ENCODE measurements at regions not wholly inside any gene's neighbourhood (a gene's known extent, or its start where the extent isn't known, plus 50 kb on each side); places are given as distances from the start of the nearest gene placed in this dataset.
"Not testable (repeated sequence)": the region's sequence is repeated elsewhere in the genome, so short reads cannot be mapped to it uniquely, and the experiment has no call there.

GRCh38 chr2:201539271-201539670 lies 87.7 kb downstream of the STRADB start:
- CTCF ChIA-PET; DNase-seq; H3K9me3 ChIP-seq (ENCODE audit: control extremely low read depth in 1 of 5, control insufficient read depth in 4 of 5, insufficient read depth in 2 of 5, low read depth in 1 of 5, low read length in 4 of 5); H3K27ac ChIP-seq (ENCODE audit: insufficient read depth in 1 of 2, low read depth in 1 of 2, low read length in 2 of 2, poor library complexity in 1 of 2, severe bottlenecking in 2 of 2); H3K27me3 ChIP-seq (replicated peaks in 2 of 5; ENCODE audit: control insufficient read depth in 4 of 5, insufficient read depth in 5 of 5, low read length in 4 of 5); H3K4me1 ChIP-seq (ENCODE audit: control extremely low read depth in 1 of 4, control insufficient read depth in 4 of 4, insufficient read depth in 4 of 4, low read length in 3 of 4); POLR2A ChIA-PET; H3K4me3 ChIP-seq (ENCODE audit: control insufficient read depth in 1 of 7, extremely low read depth in 1 of 7, insufficient read depth in 4 of 7, low read depth in 2 of 7, low read length in 6 of 7); H3K36me3 ChIP-seq (ENCODE audit: control insufficient read depth in 4 of 4, insufficient read depth in 4 of 4, low read length in 3 of 4): not testable (repeated sequence)
- WGBS (ENCODE audit: insufficient coverage), result no CpG with 5 or more reads among the region's 3 CpGs

DNA sequence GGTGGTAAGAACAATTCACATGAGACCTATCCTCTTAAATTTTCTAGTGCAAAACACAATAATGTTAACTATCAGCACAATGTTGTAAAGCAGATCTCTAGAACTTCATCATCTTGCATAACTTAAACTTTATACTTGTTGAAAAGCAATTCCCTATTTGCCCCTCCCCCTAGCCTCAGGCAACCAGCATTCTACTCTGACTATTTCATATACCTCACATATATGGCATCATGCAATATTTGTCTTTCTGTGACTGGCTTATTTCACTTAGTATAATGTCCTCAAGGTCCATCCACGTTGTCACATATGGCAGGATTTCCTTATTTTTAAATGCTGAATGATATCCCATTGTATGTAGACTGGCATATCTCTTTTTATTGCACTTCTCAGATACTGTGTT lies 86.5 kb downstream of the STRADB start:
- H3K27ac ChIP-seq (ENCODE audit: insufficient read depth in 1 of 2, low read depth in 1 of 2, low read length in 2 of 2, poor library complexity in 1 of 2, severe bottlenecking in 2 of 2), result no peak overlapping the region
- no CpG with 5 or more reads among the region's 1 CpG for WGBS (ENCODE audit: insufficient coverage)
- H3K4me1 ChIP-seq (ENCODE audit: control extremely low read depth in 1 of 4, control insufficient read depth in 4 of 4, insufficient read depth in 4 of 4, low read length in 3 of 4), result no peaks in the 10 kb centered on the region
- H3K4me3 ChIP-seq (ENCODE audit: control insufficient read depth in 1 of 7, extremely low read depth in 1 of 7, insufficient read depth in 4 of 7, low read depth in 2 of 7, low read length in 6 of 7), result no peak overlapping the region
- H3K27me3 ChIP-seq (replicated peaks in 2 of 5; ENCODE audit: control insufficient read depth in 4 of 5, insufficient read depth in 5 of 5, low read length in 4 of 5), result no peaks in the 10 kb centered on the region
- DNase-seq, result no peak
- H3K36me3 ChIP-seq (ENCODE audit: control insufficient read depth in 4 of 4, insufficient read depth in 4 of 4, low read length in 3 of 4), result no peaks in the 10 kb centered on the region
- H3K9me3 ChIP-seq (ENCODE audit: control extremely low read depth in 1 of 5, control insufficient read depth in 4 of 5, insufficient read depth in 2 of 5, low read depth in 1 of 5, low read length in 4 of 5), result peaks cover 0 to 6% (median 2%) of the 10 kb centered on the region in 5 experiments
- ChIA-PET POLR2A (no interaction called here), CTCF (no interaction called here)

DNA sequence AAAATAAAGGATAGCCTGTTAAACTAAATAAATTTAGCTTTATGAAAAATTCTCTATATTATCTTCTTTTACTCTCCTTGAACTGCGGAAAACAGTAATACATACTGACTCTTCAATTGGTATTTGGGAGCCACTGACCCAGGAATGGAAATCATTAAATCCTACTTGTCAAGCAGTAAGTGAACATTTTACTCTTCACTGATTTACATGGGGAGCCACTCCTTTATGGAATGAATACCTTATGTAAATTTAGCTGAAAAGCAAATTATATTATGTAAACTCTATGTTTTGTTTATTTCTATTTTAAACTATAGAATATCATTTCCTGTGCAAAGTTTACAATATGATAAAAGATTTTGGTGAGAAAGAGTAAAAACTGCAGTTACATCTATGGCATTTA lies 85.2 kb downstream of the STRADB start:
- DNase-seq, result no peak
- H3K4me1 ChIP-seq (ENCODE audit: control extremely low read depth in 1 of 4, control insufficient read depth in 4 of 4, insufficient read depth in 4 of 4, low read length in 3 of 4), result no peaks in the 10 kb centered on the region
- no peak overlapping the region for H3K4me3 ChIP-seq (ENCODE audit: control insufficient read depth in 1 of 7, extremely low read depth in 1 of 7, insufficient read depth in 4 of 7, low read depth in 2 of 7, low read length in 6 of 7)
- WGBS (ENCODE audit: insufficient coverage), result no CpG with 5 or more reads among the region's 1 CpG
- peaks cover 0 to 9% (median 4%) of the 10 kb centered on the region in 5 experiments for H3K9me3 ChIP-seq (ENCODE audit: control extremely low read depth in 1 of 5, control insufficient read depth in 4 of 5, insufficient read depth in 2 of 5, low read depth in 1 of 5, low read length in 4 of 5)
- CTCF ChIA-PET, result no interaction called here
- POLR2A ChIA-PET, result interaction anchor here (0.5 kb wide), 1 partner anchor 251 kb away, joined by 4 read pairs; no protein-coding TSS in a partner anchor
- no peaks in the 10 kb centered on the region for H3K27me3 ChIP-seq (replicated peaks in 2 of 5; ENCODE audit: control insufficient read depth in 4 of 5, insufficient read depth in 5 of 5, low read length in 4 of 5)
- H3K27ac ChIP-seq (ENCODE audit: insufficient read depth in 1 of 2, low read depth in 1 of 2, low read length in 2 of 2, poor library complexity in 1 of 2, severe bottlenecking in 2 of 2), result no peak overlapping the region
- H3K36me3 ChIP-seq (ENCODE audit: control insufficient read depth in 4 of 4, insufficient read depth in 4 of 4, low read length in 3 of 4), result no peaks in the 10 kb centered on the region

DNA sequence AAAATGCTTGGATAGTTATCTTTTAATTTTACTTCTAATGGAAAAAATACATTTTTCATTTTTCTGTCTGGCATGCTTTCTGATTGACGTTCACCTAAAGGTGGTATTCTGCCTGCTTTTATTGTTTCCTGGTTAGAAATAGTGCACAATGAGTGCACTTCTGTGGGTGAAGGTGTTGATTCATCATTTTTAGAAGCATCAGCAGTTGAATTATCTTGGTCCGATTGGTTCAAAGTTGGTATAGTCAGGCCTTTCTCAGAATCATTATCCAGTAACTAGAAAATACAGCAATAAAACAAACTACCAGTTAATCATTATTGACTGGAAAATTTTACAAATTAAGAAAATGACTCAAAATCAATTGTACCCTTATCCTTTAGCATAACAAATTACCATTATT lies 84.5 kb downstream of the STRADB start:
- Histone ChIP-seq H3K27ac (ENCODE audit: insufficient read depth in 1 of 2, low read depth in 1 of 2, low read length in 2 of 2, poor library complexity in 1 of 2, severe bottlenecking in 2 of 2) (no peak overlapping the region), H3K27me3 (replicated peaks in 2 of 5; ENCODE audit: control insufficient read depth in 4 of 5, insufficient read depth in 5 of 5, low read length in 4 of 5) (no peaks in the 10 kb centered on the region), H3K4me1 (ENCODE audit: control extremely low read depth in 1 of 4, control insufficient read depth in 4 of 4, insufficient read depth in 4 of 4, low read length in 3 of 4) (no peaks in the 10 kb centered on the region), H3K4me3 (ENCODE audit: control insufficient read depth in 1 of 7, extremely low read depth in 1 of 7, insufficient read depth in 4 of 7, low read depth in 2 of 7, low read length in 6 of 7) (no peak overlapping the region), H3K36me3 (ENCODE audit: control insufficient read depth in 4 of 4, insufficient read depth in 4 of 4, low read length in 3 of 4) (no peaks in the 10 kb centered on the region), H3K9me3 (ENCODE audit: control extremely low read depth in 1 of 5, control insufficient read depth in 4 of 5, insufficient read depth in 2 of 5, low read depth in 1 of 5, low read length in 4 of 5) (peaks cover 0 to 9% (median 4%) of the 10 kb centered on the region in 5 experiments)
- ChIA-PET CTCF (no interaction called here), POLR2A (interaction anchor here (0.5 kb wide), 1 partner anchor 252 kb away, joined by 4 read pairs; no protein-coding TSS in a partner anchor)
- no CpG with 5 or more reads among the region's 2 CpGs for WGBS (ENCODE audit: insufficient coverage)
- DNase-seq, result no peak

DNA sequence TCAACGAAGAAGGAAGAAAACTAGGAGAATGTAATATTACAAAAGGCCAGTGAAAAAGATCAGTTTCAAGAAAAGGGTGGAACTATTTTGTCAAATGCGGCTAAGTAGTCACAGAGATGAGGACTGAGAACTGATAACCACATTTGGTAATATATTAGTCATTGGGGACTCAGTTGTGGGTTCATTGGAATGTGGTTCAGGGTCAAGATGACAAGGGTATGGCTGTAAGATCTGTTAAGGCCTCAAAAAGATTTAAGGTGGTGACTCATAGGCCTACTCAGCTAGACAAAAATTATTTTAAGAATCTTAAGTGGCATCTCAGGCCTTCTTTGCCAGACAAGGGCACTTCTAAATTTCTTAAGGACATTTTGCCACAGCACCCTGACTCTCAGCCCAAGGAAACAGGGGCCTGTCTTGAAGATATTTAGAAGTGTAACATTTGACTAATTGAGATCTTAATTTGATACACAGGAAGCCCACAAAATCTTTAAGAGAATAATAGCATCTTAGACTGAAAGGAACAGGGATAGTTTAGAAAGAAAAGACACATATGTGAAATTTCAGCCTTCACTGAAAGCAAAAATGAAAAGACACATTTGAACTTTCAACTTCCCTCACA lies 81.3 kb downstream of the STRADB start:
- no peaks in the 10 kb centered on the region for H3K4me1 ChIP-seq (ENCODE audit: control extremely low read depth in 1 of 4, control insufficient read depth in 4 of 4, insufficient read depth in 4 of 4, low read length in 3 of 4)
- no peaks in the 10 kb centered on the region for H3K27me3 ChIP-seq (replicated peaks in 2 of 5; ENCODE audit: control insufficient read depth in 4 of 5, insufficient read depth in 5 of 5, low read length in 4 of 5)
- H3K9me3 ChIP-seq (ENCODE audit: control extremely low read depth in 1 of 5, control insufficient read depth in 4 of 5, insufficient read depth in 2 of 5, low read depth in 1 of 5, low read length in 4 of 5), result peaks cover 0 to 22% (median 4%) of the 10 kb centered on the region in 5 experiments
- DNase-seq, result no peak
- 100% methylated on average over 2 of the region's 2 CpGs for WGBS (ENCODE audit: insufficient coverage)
- no peak overlapping the region for H3K4me3 ChIP-seq (ENCODE audit: control insufficient read depth in 1 of 7, extremely low read depth in 1 of 7, insufficient read depth in 4 of 7, low read depth in 2 of 7, low read length in 6 of 7)
- CTCF ChIA-PET, result interaction anchor here (1.8 kb wide), 1 partner anchor 9 kb away, joined by 6 read pairs; no protein-coding TSS in a partner anchor
- POLR2A ChIA-PET, result no interaction called here
- H3K36me3 ChIP-seq (ENCODE audit: control insufficient read depth in 4 of 4, insufficient read depth in 4 of 4, low read length in 3 of 4), result no peaks in the 10 kb centered on the region
- H3K27ac ChIP-seq (ENCODE audit: insufficient read depth in 1 of 2, low read depth in 1 of 2, low read length in 2 of 2, poor library complexity in 1 of 2, severe bottlenecking in 2 of 2), result no peak overlapping the region
